ENCODE measurements at regions not wholly inside any gene's neighbourhood (a gene's known extent, or its start where the extent isn't known, plus 50 kb on each side); places are given as distances from the start of the nearest gene placed in this dataset.

DNA sequence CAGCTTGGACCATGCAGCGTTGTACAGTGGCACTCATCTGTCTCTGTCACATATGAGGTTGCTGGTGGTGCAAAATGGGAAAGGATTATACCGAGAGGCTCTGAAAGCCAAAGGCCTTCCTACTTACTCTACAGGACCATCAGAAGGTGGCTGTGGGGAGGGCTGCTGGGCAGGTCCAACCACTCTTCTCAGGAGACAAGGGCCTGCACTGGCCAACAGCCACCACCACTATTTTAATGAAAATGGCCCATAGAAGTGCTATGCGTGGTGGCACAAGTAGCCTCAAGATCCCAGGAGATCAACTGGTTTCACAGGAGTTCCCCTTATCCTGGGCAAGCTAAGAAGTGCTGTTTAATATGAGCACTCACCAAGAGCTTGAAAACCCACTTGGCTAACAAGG is 52.3 kb downstream of the MRPL57 start:
- 88 to 93% (median 91%) methylated on average over 3 of the region's 3 CpGs for WGBS, 3 donors
- Histone ChIP-seq H3K9me3 (ENCODE audit: control insufficient read depth in 2 of 2, insufficient read depth in 1 of 2, low read depth in 1 of 2, low read length in 1 of 2) (no peaks in the 10 kb centered on the region), H3K27ac (ENCODE audit: low read depth in 1 of 3, low read length in 2 of 3) (no peak overlapping the region), H3K27me3 (ENCODE audit: control insufficient read depth in 3 of 3, insufficient read depth in 3 of 3, low read length in 3 of 3) (no peaks in the 10 kb centered on the region), H3K36me3 (ENCODE audit: control insufficient read depth in 3 of 3, insufficient read depth in 2 of 3, low read depth in 1 of 3, low read length in 3 of 3) (no peaks in the 10 kb centered on the region), H3K4me1 (ENCODE audit: control insufficient read depth in 3 of 3, insufficient read depth in 2 of 3, low read depth in 1 of 3, low read length in 2 of 3) (no peaks in the 10 kb centered on the region), H3K4me3 (ENCODE audit: low read depth in 1 of 3, low read length in 3 of 3) (no peak overlapping the region)
- DNase-seq (no peak), FAIRE-seq (no peak)

DNA sequence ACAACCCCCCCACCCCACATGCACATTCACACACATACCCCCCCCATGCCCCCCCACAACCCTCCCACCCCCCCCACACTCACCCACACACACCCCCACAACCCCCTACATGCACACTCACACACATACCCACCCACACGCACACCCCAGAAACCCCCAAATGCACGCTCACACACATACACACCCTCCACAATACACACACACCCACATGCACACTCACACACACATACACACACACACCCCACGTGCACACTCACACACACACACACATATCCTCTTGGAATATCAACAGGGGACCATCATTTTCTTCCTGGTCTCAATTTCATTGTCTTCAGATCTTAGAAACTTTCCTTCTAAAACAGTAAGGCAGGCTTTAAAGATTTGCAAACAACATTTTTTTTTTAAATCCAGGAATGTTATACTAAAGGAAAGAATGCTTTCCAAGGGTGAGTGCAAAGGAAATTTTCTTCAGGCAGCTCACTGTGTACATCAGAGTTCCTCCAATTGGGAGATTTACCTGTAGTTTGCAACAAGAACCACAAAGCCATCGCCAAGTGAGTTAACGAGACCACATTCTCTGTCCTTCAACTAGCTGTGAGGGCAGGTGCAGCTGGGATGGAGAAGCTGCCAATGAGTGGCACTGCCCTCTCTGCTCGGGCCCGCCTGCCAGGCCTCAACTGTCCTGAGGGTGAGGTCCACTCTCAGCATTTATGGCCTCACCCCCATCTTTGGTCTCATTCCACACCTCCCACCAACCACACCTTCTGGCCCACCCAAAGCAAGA is 53.0 kb downstream of the MRPL57 start:
- H3K36me3 ChIP-seq (ENCODE audit: control insufficient read depth in 3 of 3, insufficient read depth in 2 of 3, low read depth in 1 of 3, low read length in 3 of 3) = no peaks in the 10 kb centered on the region
- DNase-seq = no peak
- no peak for FAIRE-seq
- peaks cover 0 to under 1% (median 0%) of the 10 kb centered on the region in 3 donors for H3K27me3 ChIP-seq (ENCODE audit: control insufficient read depth in 3 of 3, insufficient read depth in 3 of 3, low read length in 3 of 3)
- H3K4me3 ChIP-seq (ENCODE audit: low read depth in 1 of 3, low read length in 3 of 3) = no peak overlapping the region
- no peaks in the 10 kb centered on the region for H3K9me3 ChIP-seq (ENCODE audit: control insufficient read depth in 2 of 2, insufficient read depth in 1 of 2, low read depth in 1 of 2, low read length in 1 of 2)
- H3K4me1 ChIP-seq (ENCODE audit: control insufficient read depth in 3 of 3, insufficient read depth in 2 of 3, low read depth in 1 of 3, low read length in 2 of 3) = no peaks in the 10 kb centered on the region
- 80 to 89% (median 81%) methylated on average over 7 of the region's 7 CpGs for WGBS, 3 donors
- no peak overlapping the region for H3K27ac ChIP-seq (ENCODE audit: low read depth in 1 of 3, low read length in 2 of 3)

- H3K4me3 ChIP-seq (ENCODE audit: low read depth in 1 of 3, low read length in 3 of 3) = no peak overlapping the region
- no peak for FAIRE-seq
- H3K27me3 ChIP-seq (ENCODE audit: control insufficient read depth in 3 of 3, insufficient read depth in 3 of 3, low read length in 3 of 3) = peaks cover 0 to 2% (median 2%) of the 10 kb centered on the region in 3 donors
- no peak overlapping the region for H3K27ac ChIP-seq (ENCODE audit: low read depth in 1 of 3, low read length in 2 of 3)
- no peaks in the 10 kb centered on the region for H3K9me3 ChIP-seq (ENCODE audit: control insufficient read depth in 2 of 2, insufficient read depth in 1 of 2, low read depth in 1 of 2, low read length in 1 of 2)
- no peaks in the 10 kb centered on the region for H3K4me1 ChIP-seq (ENCODE audit: control insufficient read depth in 3 of 3, insufficient read depth in 2 of 3, low read depth in 1 of 3, low read length in 2 of 3)
- H3K36me3 ChIP-seq (ENCODE audit: control insufficient read depth in 3 of 3, insufficient read depth in 2 of 3, low read depth in 1 of 3, low read length in 3 of 3) = no peaks in the 10 kb centered on the region
- 66 to 84% (median 71%) methylated on average over 3 of the region's 3 CpGs for WGBS, 3 donors
- no peak for DNase-seq
Measured at GRCh38 chr13:21230516-21230915, 54.1 kb downstream of the MRPL57 start.

DNA sequence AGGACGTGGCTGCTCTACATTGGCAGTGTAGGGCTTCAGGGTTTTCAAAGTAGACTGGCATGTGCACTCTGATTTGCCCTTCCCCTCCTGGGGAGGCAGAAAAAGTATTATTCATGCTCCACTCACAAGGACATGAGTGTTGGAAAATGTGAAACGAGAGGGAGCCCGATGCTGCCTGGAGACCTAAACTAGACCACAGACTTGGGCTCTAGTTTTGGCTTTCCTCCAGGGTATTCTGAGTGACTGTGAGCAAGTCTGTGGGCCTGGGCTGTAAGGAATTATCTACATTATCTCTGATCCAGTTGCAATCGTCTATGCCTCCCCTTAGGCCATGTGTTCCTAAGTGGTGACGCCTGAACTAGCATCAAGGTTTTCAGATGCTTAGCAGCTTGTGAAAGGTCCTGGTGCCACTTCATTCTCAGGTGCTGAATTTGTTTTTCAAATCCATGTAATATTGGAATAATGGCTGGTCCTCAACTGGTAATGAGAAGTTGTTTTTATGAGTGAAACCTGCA is 55.0 kb downstream of the MRPL57 start:
- WGBS, 3 donors = 68 to 82% (median 80%) methylated on average over 5 of the region's 5 CpGs
- no peaks in the 10 kb centered on the region for H3K36me3 ChIP-seq (ENCODE audit: control insufficient read depth in 3 of 3, insufficient read depth in 2 of 3, low read depth in 1 of 3, low read length in 3 of 3)
- H3K4me3 ChIP-seq (ENCODE audit: low read depth in 1 of 3, low read length in 3 of 3) = no peak overlapping the region
- no peak overlapping the region for H3K27ac ChIP-seq (ENCODE audit: low read depth in 1 of 3, low read length in 2 of 3)
- H3K9me3 ChIP-seq (ENCODE audit: control insufficient read depth in 2 of 2, insufficient read depth in 1 of 2, low read depth in 1 of 2, low read length in 1 of 2) = no peaks in the 10 kb centered on the region
- peaks cover 0 to 2% (median 2%) of the 10 kb centered on the region in 3 donors for H3K27me3 ChIP-seq (ENCODE audit: control insufficient read depth in 3 of 3, insufficient read depth in 3 of 3, low read length in 3 of 3)
- DNase-seq (no peak), FAIRE-seq (no peak)
- H3K4me1 ChIP-seq (ENCODE audit: control insufficient read depth in 3 of 3, insufficient read depth in 2 of 3, low read depth in 1 of 3, low read length in 2 of 3) = no peaks in the 10 kb centered on the region

DNA sequence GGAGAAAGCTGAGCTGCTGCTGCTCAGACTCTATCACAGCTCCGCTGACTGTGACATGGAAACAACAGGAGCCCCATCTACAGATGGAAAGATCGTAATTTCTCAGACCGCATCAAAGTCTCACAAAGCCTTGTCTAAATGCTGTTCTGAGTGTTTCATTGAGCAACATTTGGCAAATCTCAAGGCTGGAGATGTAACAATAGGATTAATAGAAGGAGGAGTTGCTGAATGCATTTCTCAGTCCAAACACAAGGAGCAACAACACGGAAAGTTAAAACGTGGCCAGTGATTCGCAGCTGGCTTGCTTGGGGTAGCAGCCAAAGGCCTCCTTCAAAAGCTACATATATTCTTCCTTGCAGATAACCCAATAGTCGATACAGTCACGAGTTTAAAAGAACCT is 55.7 kb downstream of the MRPL57 start:
- no peak for DNase-seq
- no peaks in the 10 kb centered on the region for H3K36me3 ChIP-seq (ENCODE audit: control insufficient read depth in 3 of 3, insufficient read depth in 2 of 3, low read depth in 1 of 3, low read length in 3 of 3)
- H3K4me3 ChIP-seq (ENCODE audit: low read depth in 1 of 3, low read length in 3 of 3) = no peak overlapping the region
- no peaks in the 10 kb centered on the region for H3K4me1 ChIP-seq (ENCODE audit: control insufficient read depth in 3 of 3, insufficient read depth in 2 of 3, low read depth in 1 of 3, low read length in 2 of 3)
- peak overlapping the region in 1 of 3 donors; percentile 47 for H3K27ac ChIP-seq (ENCODE audit: low read depth in 1 of 3, low read length in 2 of 3)
- WGBS, 3 donors = 55 to 72% (median 65%) methylated on average over 8 of the region's 8 CpGs
- H3K9me3 ChIP-seq (ENCODE audit: control insufficient read depth in 2 of 2, insufficient read depth in 1 of 2, low read depth in 1 of 2, low read length in 1 of 2) = no peaks in the 10 kb centered on the region
- no peak for FAIRE-seq
- peaks cover 0 to 2% (median 2%) of the 10 kb centered on the region in 3 donors for H3K27me3 ChIP-seq (ENCODE audit: control insufficient read depth in 3 of 3, insufficient read depth in 3 of 3, low read length in 3 of 3)

DNA sequence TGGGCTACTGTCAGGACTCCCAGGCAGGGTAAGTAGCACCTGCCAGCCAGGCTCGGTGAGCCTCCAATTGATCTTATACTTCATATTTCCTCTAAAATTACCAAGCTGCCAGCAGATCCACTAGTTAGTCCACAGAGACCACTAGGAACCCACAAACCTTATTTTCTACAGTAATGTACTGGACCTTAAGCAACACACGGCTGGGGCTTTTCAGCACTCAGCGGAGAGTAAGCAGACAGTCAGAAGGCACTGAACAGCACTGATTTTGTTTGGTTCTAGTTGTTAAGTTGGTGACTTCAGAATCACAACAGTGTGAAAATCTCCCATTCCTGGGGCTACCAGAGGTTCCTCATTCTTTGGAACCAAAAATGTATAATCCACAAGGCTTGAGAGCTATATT is 56.1 kb downstream of the MRPL57 start:
- no peaks in the 10 kb centered on the region for H3K4me1 ChIP-seq (ENCODE audit: control insufficient read depth in 3 of 3, insufficient read depth in 2 of 3, low read depth in 1 of 3, low read length in 2 of 3)
- no peak for FAIRE-seq
- no peak for DNase-seq
- H3K4me3 ChIP-seq (ENCODE audit: low read depth in 1 of 3, low read length in 3 of 3) = no peak overlapping the region
- no peaks in the 10 kb centered on the region for H3K9me3 ChIP-seq (ENCODE audit: control insufficient read depth in 2 of 2, insufficient read depth in 1 of 2, low read depth in 1 of 2, low read length in 1 of 2)
- H3K36me3 ChIP-seq (ENCODE audit: control insufficient read depth in 3 of 3, insufficient read depth in 2 of 3, low read depth in 1 of 3, low read length in 3 of 3) = no peaks in the 10 kb centered on the region
- WGBS, 3 donors = 49 to 65% (median 63%) methylated on average over 3 of the region's 3 CpGs
- H3K27ac ChIP-seq (ENCODE audit: low read depth in 1 of 3, low read length in 2 of 3) = peak overlapping the region in 1 of 3 donors; percentile 47
- H3K27me3 ChIP-seq (ENCODE audit: control insufficient read depth in 3 of 3, insufficient read depth in 3 of 3, low read length in 3 of 3) = peaks cover 0 to 2% (median 2%) of the 10 kb centered on the region in 3 donors

DNA sequence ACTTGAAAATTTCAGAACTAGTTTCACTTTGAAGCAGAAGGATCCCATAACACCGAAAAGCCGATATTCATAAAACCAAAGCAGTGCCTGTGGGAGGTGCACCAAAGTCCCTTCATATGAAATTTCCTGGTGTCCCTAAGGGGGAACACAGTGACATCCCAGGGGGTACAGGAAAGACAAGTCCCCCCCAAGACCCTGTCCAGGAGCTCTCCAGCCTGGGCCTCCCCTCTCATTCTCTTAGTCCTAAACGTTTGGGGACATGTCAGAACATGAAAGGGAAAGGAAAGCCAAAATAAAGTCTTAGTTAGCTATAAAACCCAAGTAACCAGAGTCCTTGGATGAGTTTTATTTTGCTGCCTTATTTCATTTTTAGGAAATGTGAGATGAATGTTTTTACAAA is 56.6 kb downstream of the MRPL57 start:
- Histone ChIP-seq H3K4me3 (ENCODE audit: low read depth in 1 of 3, low read length in 3 of 3) (no peak overlapping the region), H3K4me1 (ENCODE audit: control insufficient read depth in 3 of 3, insufficient read depth in 2 of 3, low read depth in 1 of 3, low read length in 2 of 3) (no peaks in the 10 kb centered on the region), H3K36me3 (ENCODE audit: control insufficient read depth in 3 of 3, insufficient read depth in 2 of 3, low read depth in 1 of 3, low read length in 3 of 3) (no peaks in the 10 kb centered on the region), H3K27ac (ENCODE audit: low read depth in 1 of 3, low read length in 2 of 3) (peak overlapping the region in 1 of 3 donors; percentile 83), H3K9me3 (ENCODE audit: control insufficient read depth in 2 of 2, insufficient read depth in 1 of 2, low read depth in 1 of 2, low read length in 1 of 2) (no peaks in the 10 kb centered on the region), H3K27me3 (ENCODE audit: control insufficient read depth in 3 of 3, insufficient read depth in 3 of 3, low read length in 3 of 3) (peaks cover 0 to 2% (median 2%) of the 10 kb centered on the region in 3 donors)
- no peak for FAIRE-seq
- no peak for DNase-seq
- 55 to 65% (median 59%) methylated on average over 3 of the region's 3 CpGs for WGBS, 3 donors

GRCh38 chr13:21234526-21234925 is 58.1 kb downstream of the MRPL57 start:
- Histone ChIP-seq H3K4me3 (ENCODE audit: low read depth in 1 of 3, low read length in 3 of 3) (no peak overlapping the region), H3K36me3 (ENCODE audit: control insufficient read depth in 3 of 3, insufficient read depth in 2 of 3, low read depth in 1 of 3, low read length in 3 of 3) (no peaks in the 10 kb centered on the region), H3K9me3 (ENCODE audit: control insufficient read depth in 2 of 2, insufficient read depth in 1 of 2, low read depth in 1 of 2, low read length in 1 of 2) (no peaks in the 10 kb centered on the region), H3K4me1 (ENCODE audit: control insufficient read depth in 3 of 3, insufficient read depth in 2 of 3, low read depth in 1 of 3, low read length in 2 of 3) (no peaks in the 10 kb centered on the region), H3K27me3 (ENCODE audit: control insufficient read depth in 3 of 3, insufficient read depth in 3 of 3, low read length in 3 of 3) (peaks cover 0 to 2% (median 2%) of the 10 kb centered on the region in 3 donors), H3K27ac (ENCODE audit: low read depth in 1 of 3, low read length in 2 of 3) (no peak overlapping the region)
- DNase-seq (peak in 1 of 2 donors; percentile 9), FAIRE-seq (no peak)
- WGBS, 3 donors = 27 to 47% (median 43%) methylated on average over 8 of the region's 8 CpGs

Data from small intestine (tissue), 7 donors.